ENCODE measurements at regions not wholly inside any gene's neighbourhood (a gene's known extent, or its start where the extent isn't known, plus 50 kb on each side); places are given as distances from the start of the nearest gene placed in this dataset.

DNA sequence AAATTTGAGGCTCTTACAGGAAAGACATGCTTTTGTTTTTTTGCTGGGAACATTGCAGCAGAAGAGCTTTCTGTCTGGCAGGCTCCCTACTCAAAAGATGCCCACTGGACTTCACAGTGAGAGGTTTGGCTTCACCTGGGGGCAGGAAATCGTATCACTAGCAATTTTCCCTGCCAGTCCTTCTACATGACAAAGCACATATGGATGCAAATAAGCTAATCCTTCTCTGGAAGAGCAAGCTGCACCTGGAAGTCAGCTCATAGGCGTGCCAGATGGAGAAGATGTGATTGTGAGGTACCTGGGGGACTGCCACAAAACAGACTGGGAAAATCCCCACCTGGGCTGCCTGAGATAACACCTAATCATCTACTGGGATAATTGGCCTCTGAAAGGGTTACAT is 195.0 kb upstream of the CPHXL start:
- DNase-seq (ENCODE audit: unreplicated experiment), result no peak
- no peaks in the 10 kb centered on the region for H3K36me3 Mint-ChIP-seq (ENCODE audit: insufficient read depth, unreplicated experiment)
- TF ChIP-seq, protein P1, sequence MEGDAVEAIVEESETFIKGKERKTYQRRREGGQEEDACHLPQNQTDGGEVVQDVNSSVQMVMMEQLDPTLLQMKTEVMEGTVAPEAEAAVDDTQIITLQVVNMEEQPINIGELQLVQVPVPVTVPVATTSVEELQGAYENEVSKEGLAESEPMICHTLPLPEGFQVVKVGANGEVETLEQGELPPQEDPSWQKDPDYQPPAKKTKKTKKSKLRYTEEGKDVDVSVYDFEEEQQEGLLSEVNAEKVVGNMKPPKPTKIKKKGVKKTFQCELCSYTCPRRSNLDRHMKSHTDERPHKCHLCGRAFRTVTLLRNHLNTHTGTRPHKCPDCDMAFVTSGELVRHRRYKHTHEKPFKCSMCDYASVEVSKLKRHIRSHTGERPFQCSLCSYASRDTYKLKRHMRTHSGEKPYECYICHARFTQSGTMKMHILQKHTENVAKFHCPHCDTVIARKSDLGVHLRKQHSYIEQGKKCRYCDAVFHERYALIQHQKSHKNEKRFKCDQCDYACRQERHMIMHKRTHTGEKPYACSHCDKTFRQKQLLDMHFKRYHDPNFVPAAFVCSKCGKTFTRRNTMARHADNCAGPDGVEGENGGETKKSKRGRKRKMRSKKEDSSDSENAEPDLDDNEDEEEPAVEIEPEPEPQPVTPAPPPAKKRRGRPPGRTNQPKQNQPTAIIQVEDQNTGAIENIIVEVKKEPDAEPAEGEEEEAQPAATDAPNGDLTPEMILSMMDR (IDR thresholded peaks at IDR 0.05; ENCODE audit: unreplicated experiment), result no peak
- H3K4me1 Mint-ChIP-seq (ENCODE audit: insufficient read depth, unreplicated experiment), result peaks cover 8% of the 10 kb centered on the region
- H3K4me3 Mint-ChIP-seq (ENCODE audit: unreplicated experiment), result no peak overlapping the region
- intact Hi-C loops (cut with micrococcal nuclease), result no loop called here
- no peaks in the 10 kb centered on the region for H3K27me3 Mint-ChIP-seq (ENCODE audit: insufficient read depth, unreplicated experiment)
- CTCF ChIA-PET, result no interaction called here
- POLR2A ChIA-PET, result interaction anchor here (1.7 kb wide), 1 partner anchor 16 kb away, joined by 5 read pairs; no protein-coding TSS in a partner anchor
- BruUV-seq (replicated peaks), result no TSS peak
- peaks cover 6% of the 10 kb centered on the region for H3K9me3 Mint-ChIP-seq (ENCODE audit: unreplicated experiment)
- H3K27ac Mint-ChIP-seq (ENCODE audit: low read depth, unreplicated experiment), result no peak overlapping the region

DNA sequence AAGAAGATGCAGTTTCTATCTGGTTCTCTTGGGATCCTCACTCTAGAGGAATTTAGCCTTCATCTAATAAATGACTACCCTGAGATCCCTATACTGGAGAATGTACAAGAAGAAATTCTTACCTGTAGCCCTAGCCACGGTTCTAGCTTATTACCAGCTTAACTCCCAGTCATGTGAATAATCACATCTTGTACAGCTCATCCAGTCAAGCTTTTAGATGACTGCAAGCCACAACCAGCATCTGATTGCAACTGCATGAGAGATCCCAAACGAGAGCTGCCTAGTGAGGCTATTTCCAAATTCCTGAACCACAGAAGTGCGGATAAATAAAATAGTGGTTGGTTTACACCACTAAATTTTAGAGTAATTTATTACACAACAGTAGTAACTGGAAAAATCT is 196.0 kb upstream of the CPHXL start:
- Mint-ChIP-seq H3K27me3 (ENCODE audit: insufficient read depth, unreplicated experiment) (no peaks in the 10 kb centered on the region), H3K4me1 (ENCODE audit: insufficient read depth, unreplicated experiment) (peaks cover 8% of the 10 kb centered on the region), H3K36me3 (ENCODE audit: insufficient read depth, unreplicated experiment) (no peaks in the 10 kb centered on the region), H3K4me3 (ENCODE audit: unreplicated experiment) (no peak overlapping the region), H3K9me3 (ENCODE audit: unreplicated experiment) (peaks cover 6% of the 10 kb centered on the region), H3K27ac (ENCODE audit: low read depth, unreplicated experiment) (no peak overlapping the region)
- TF ChIP-seq, protein P1 (IDR thresholded peaks at IDR 0.05; ENCODE audit: unreplicated experiment), result no peak
- no TSS peak for BruUV-seq (replicated peaks)
- intact Hi-C loops (cut with micrococcal nuclease), result no loop called here
- CTCF ChIA-PET, result no interaction called here
- POLR2A ChIA-PET, result interaction anchor here (1.7 kb wide), 1 partner anchor 15 kb away, joined by 5 read pairs; no protein-coding TSS in a partner anchor
- DNase-seq (ENCODE audit: unreplicated experiment), result no peak

DNA sequence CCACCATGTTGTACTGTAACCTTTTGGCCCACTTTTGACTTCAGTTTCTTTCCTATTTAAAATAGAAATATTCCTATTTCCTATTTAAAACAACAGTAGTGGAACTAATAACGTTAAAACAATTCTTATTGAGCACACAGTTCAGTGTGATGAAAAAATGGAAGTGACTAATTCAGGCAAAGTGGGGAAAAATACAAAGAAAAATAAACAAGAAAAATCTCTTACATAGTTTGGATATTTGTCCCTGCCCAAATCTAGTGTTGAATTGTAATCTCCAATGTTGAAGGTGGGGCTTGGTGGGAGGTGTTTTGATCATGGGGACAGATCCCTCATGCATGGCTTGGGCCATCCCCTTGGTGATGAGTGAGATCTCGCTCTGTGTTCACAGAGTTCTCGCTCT is 198.1 kb upstream of the CPHXL start:
- Mint-ChIP-seq H3K4me3 (ENCODE audit: unreplicated experiment) (no peak overlapping the region), H3K4me1 (ENCODE audit: insufficient read depth, unreplicated experiment) (peaks cover 7% of the 10 kb centered on the region), H3K27ac (ENCODE audit: low read depth, unreplicated experiment) (no peak overlapping the region), H3K9me3 (ENCODE audit: unreplicated experiment) (peaks cover 6% of the 10 kb centered on the region), H3K36me3 (ENCODE audit: insufficient read depth, unreplicated experiment) (no peaks in the 10 kb centered on the region), H3K27me3 (ENCODE audit: insufficient read depth, unreplicated experiment) (no peaks in the 10 kb centered on the region)
- DNase-seq (ENCODE audit: unreplicated experiment), result no peak
- ChIA-PET POLR2A (no interaction called here), CTCF (no interaction called here)
- no TSS peak for BruUV-seq (replicated peaks)
- intact Hi-C loops (cut with micrococcal nuclease), result no loop called here
- TF ChIP-seq, protein P1 (IDR thresholded peaks at IDR 0.05; ENCODE audit: unreplicated experiment), result no peak

DNA sequence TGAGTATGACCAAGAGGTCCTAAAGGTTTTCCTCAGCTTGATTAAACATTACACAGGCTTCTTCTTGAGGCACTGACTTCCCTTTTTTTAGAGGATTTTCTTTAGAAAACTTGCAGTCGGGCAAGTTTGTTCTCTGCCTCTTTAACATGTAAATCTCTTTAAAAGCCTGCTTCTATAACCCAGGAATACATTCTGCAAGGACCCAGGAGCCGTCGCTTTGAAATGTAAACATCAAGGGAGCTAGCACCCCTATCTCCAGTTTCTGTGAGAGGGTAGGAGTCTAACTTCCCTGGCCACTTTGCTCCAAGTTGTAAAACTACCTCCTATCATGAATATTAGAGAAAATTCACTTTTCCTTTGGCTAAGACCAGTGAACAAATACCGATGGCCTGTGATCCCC is 201.5 kb upstream of the CPHXL start:
- no peak overlapping the region for H3K4me3 Mint-ChIP-seq (ENCODE audit: unreplicated experiment)
- H3K36me3 Mint-ChIP-seq (ENCODE audit: insufficient read depth, unreplicated experiment), result no peaks in the 10 kb centered on the region
- H3K4me1 Mint-ChIP-seq (ENCODE audit: insufficient read depth, unreplicated experiment), result peaks cover 6% of the 10 kb centered on the region
- CTCF ChIA-PET, result no interaction called here
- POLR2A ChIA-PET, result no interaction called here
- TF ChIP-seq, protein P1 (IDR thresholded peaks at IDR 0.05; ENCODE audit: unreplicated experiment), result no peak
- intact Hi-C loops (cut with micrococcal nuclease), result no loop called here
- no TSS peak for BruUV-seq (replicated peaks)
- H3K9me3 Mint-ChIP-seq (ENCODE audit: unreplicated experiment), result peaks cover 6% of the 10 kb centered on the region
- no peak overlapping the region for H3K27ac Mint-ChIP-seq (ENCODE audit: low read depth, unreplicated experiment)
- no peak for DNase-seq (ENCODE audit: unreplicated experiment)
- H3K27me3 Mint-ChIP-seq (ENCODE audit: insufficient read depth, unreplicated experiment), result no peaks in the 10 kb centered on the region
